ENCODE measurements at regions not wholly inside any gene's neighbourhood (a gene's known extent, or its start where the extent isn't known, plus 50 kb on each side); places are given as distances from the start of the nearest gene placed in this dataset.

- TF ChIP-seq CTCF (IDR thresholded peaks at IDR 0.05; ENCODE audit: borderline replicate concordance, extremely low read depth, low read length, poor library complexity, severe bottlenecking) (no peak), EZH2 (IDR thresholded peaks at IDR 0.05; ENCODE audit: borderline replicate concordance, low read depth, low read length, severe bottlenecking) (no peak)
These were observed 311.0 kb upstream of the RGS6 start for GRCh38 chr14:71621276-71621675.

Data from DND-41 (cell line).